H1 (cell line): ENCODE measurements at regions not wholly inside any gene's neighbourhood (a gene's known extent, or its start where the extent isn't known, plus 50 kb on each side); places are given as distances from the start of the nearest gene placed in this dataset.
A peak's percentile ranks its signal among the peaks of the same experiment; 100 is the strongest.

ENCODE experiments used
- CTCF ChIA-PET: fragments of 300-600 bp; sonication (Branson Sonifier 250); formaldehyde crosslinking; loops from one replicate; lab custom pipeline; 2021; ENCODE audit not compliant: partially characterized antibody; lab: Charles Lee
- POLR2A ChIA-PET: fragments of 300-600 bp; sonication (Branson Sonifier 250); formaldehyde crosslinking; loops from one replicate; lab custom pipeline; 2021; ENCODE audit warnings: inconsistent platforms; ENCODE audit not compliant: partially characterized antibody; lab: Charles Lee
- DNase-seq, 2 experiments: peaks; one replicate each; pipeline versions ENCODE4 v3.0.0 to v3.0.0-alpha.2; 2010 to 2022; ENCODE audit warnings: low spot score in 2 of 2, low read depth in 1 of 2, mixed read lengths in 1 of 2
- FAIRE-seq: peaks from 2 replicates; lab custom pipeline; 2011; peaks lifted over from hg19 to GRCh38; lab: Jason Lieb, UNC
- H2AFZ ChIP-seq: 2 replicates; pipeline ENCODE4 v1.8.1; 2012; ENCODE audit warnings: low read length, inconsistent platforms
- H2AK5ac ChIP-seq: 2 replicates; pipeline ENCODE4 v1.6.1; 2013; ENCODE audit warnings: low read depth, low read length
- H2BK120ac ChIP-seq: replicated peaks from 2 replicates; pipeline ENCODE3; 2013; ENCODE audit warnings: low read depth, low read length, inconsistent platforms
- H2BK12ac ChIP-seq: 2 replicates; pipeline ENCODE4 v1.6.1; 2013; ENCODE audit warnings: low read depth, low read length
- H2BK15ac ChIP-seq: 2 replicates; pipeline ENCODE4 v1.6.1; 2013; ENCODE audit warnings: low read length
- H2BK20ac ChIP-seq: 2 replicates; pipeline ENCODE4 v1.6.1; 2013; ENCODE audit warnings: low read length
- H2BK5ac ChIP-seq: 2 replicates; pipeline ENCODE4 v1.6.1; 2013; ENCODE audit warnings: low read depth, low read length
- H3K14ac ChIP-seq: 2 replicates; pipeline ENCODE4 v1.6.1; 2013; ENCODE audit warnings: inconsistent platforms; ENCODE audit not compliant: insufficient read length
- H3K18ac ChIP-seq: 2 replicates; pipeline ENCODE4 v1.6.1; 2013; ENCODE audit warnings: low read length; ENCODE audit errors: extremely low read depth
- H3K23ac ChIP-seq: 2 replicates; pipeline ENCODE4 v1.6.1; 2013; ENCODE audit warnings: inconsistent platforms; ENCODE audit not compliant: insufficient read length
- H3K23me2 ChIP-seq: 2 replicates; pipeline ENCODE4 v1.6.1; 2013; ENCODE audit warnings: low read depth, low read length
- H3K27ac ChIP-seq: 2 replicates; pipeline ENCODE4 v1.6.1; 2011; ENCODE audit warnings: low read depth, low read length, inconsistent platforms
- H3K27me3 ChIP-seq, 4 experiments: replicated peaks in 1 of 4; 1 replicate in 1 of 4; 2 replicates in 3 of 4; pipeline versions ENCODE4 v1.6.1 to v1.8.1; 2011 to 2013; ENCODE audit warnings: low read length in 3 of 4, mild to moderate bottlenecking in 3 of 4, inconsistent platforms in 2 of 4, mixed read lengths in 2 of 4, moderate library complexity in 1 of 4; ENCODE audit not compliant: control insufficient read depth in 3 of 4, insufficient read depth in 3 of 4; ENCODE audit errors: extremely low read depth in 1 of 4
- H3K36me3 ChIP-seq, 4 experiments: 2 replicates each; pipeline versions ENCODE4 v1.6.1 to v1.8.1; 2011 to 2013; ENCODE audit warnings: mild to moderate bottlenecking in 4 of 4, low read length in 3 of 4, moderate library complexity in 2 of 4, control low read depth in 1 of 4, inconsistent platforms in 1 of 4; ENCODE audit not compliant: insufficient read depth in 4 of 4, control insufficient read depth in 2 of 4
- H3K4ac ChIP-seq: replicated peaks from 2 replicates; pipeline ENCODE3; 2013; ENCODE audit warnings: low read length, low read depth, mixed read lengths, inconsistent platforms; ENCODE audit not compliant: insufficient read length
- H3K4me1 ChIP-seq, 4 experiments: replicated peaks in 1 of 4; 1 replicate in 1 of 4; 2 replicates in 3 of 4; pipeline versions ENCODE4 v1.6.1 to v1.8.1; 2011 to 2013; ENCODE audit warnings: low read length in 3 of 4, inconsistent platforms in 2 of 4, mixed read lengths in 1 of 4; ENCODE audit not compliant: insufficient read depth in 4 of 4, control insufficient read depth in 3 of 4
- H3K4me2 ChIP-seq, 2 experiments: 2 replicates each; pipeline versions ENCODE4 v1.6.1 to v1.8.1; 2011 to 2013; ENCODE audit warnings: low read depth in 2 of 2, low read length in 2 of 2, control low read depth in 1 of 2, inconsistent platforms in 1 of 2, mild to moderate bottlenecking in 1 of 2; ENCODE audit not compliant: insufficient read depth in 1 of 2
- H3K4me3 ChIP-seq, 4 experiments: fragments of 200-600, 300-600 bp in 1 of 4; sonication (generic), shearing (Covaris generic), sonication (Bioruptor Twin) in 1 of 4; 2 replicates each; pipeline versions ENCODE4 v1.5.1 to v1.8.1; 2011 to 2016; ENCODE audit warnings: low read length in 4 of 4, low read depth in 3 of 4, control low read depth in 2 of 4, inconsistent platforms in 2 of 4, mild to moderate bottlenecking in 2 of 4, mixed read lengths in 1 of 4, moderate library complexity in 1 of 4; ENCODE audit not compliant: insufficient read depth in 2 of 4; ENCODE audit errors: extremely low read depth in 1 of 4
- H3K56ac ChIP-seq: replicated peaks from 2 replicates; pipeline ENCODE3; 2013; ENCODE audit warnings: low read depth, mild to moderate bottlenecking, mixed read lengths, low read length, inconsistent platforms; ENCODE audit not compliant: insufficient read length
- H3K79me1 ChIP-seq: 2 replicates; pipeline ENCODE4 v1.6.1; 2013; ENCODE audit warnings: low read depth, low read length, control low read depth
- H3K79me2 ChIP-seq, 2 experiments: 2 replicates each; pipeline versions ENCODE4 v1.6.1 to v1.8.1; 2012 to 2013; ENCODE audit warnings: low read length in 2 of 2, mild to moderate bottlenecking in 2 of 2, inconsistent platforms in 1 of 2; ENCODE audit not compliant: insufficient read depth in 2 of 2, control insufficient read depth in 1 of 2
- H3K9ac ChIP-seq, 4 experiments: replicated peaks in 1 of 4; 1 replicate in 1 of 4; 2 replicates in 3 of 4; pipeline versions ENCODE4 v1.6.1 to v1.8.1; 2011 to 2013; ENCODE audit warnings: low read depth in 3 of 4, low read length in 3 of 4, control low read depth in 2 of 4, mild to moderate bottlenecking in 2 of 4, moderate library complexity in 2 of 4, inconsistent platforms in 1 of 4; ENCODE audit errors: extremely low read depth in 1 of 4
- H3K9me3 ChIP-seq, 2 experiments: 2 replicates each; pipeline versions ENCODE4 v1.6.1 to v1.8.1; 2012 to 2013; ENCODE audit warnings: mild to moderate bottlenecking in 2 of 2, moderate library complexity in 2 of 2, control low read depth in 1 of 2, inconsistent platforms in 1 of 2, low read depth in 1 of 2, low read length in 1 of 2, mixed read lengths in 1 of 2; ENCODE audit not compliant: insufficient read depth in 2 of 2
- H4K20me1 ChIP-seq, 2 experiments: replicated peaks in 1 of 2; 2 replicates each; pipeline versions ENCODE3 to v1.8.1; 2011 to 2013; ENCODE audit warnings: inconsistent platforms in 2 of 2, low read length in 2 of 2, mild to moderate bottlenecking in 1 of 2; ENCODE audit not compliant: insufficient read depth in 2 of 2, control insufficient read depth in 1 of 2
- H4K5ac ChIP-seq: 2 replicates; pipeline ENCODE4 v1.6.1; 2013; ENCODE audit warnings: low read length, low read depth, mixed read lengths, inconsistent platforms; ENCODE audit not compliant: insufficient read length
- H4K8ac ChIP-seq: 2 replicates; pipeline ENCODE4 v1.8.0; 2013; ENCODE audit warnings: mild to moderate bottlenecking, moderate library complexity, low read length, inconsistent platforms; ENCODE audit not compliant: insufficient read depth; ENCODE audit errors: extremely low read depth
- H4K91ac ChIP-seq: replicated peaks from 2 replicates; pipeline ENCODE3; 2013; ENCODE audit warnings: low read length, mixed read lengths, inconsistent platforms; ENCODE audit not compliant: insufficient read length
- CTCF ChIP-seq, 3 experiments: IDR thresholded peaks; 1 replicate in 2 of 3; 2 replicates in 1 of 3; pipeline versions ENCODE4 v1.5.1 to v1.6.1; 2011; ENCODE audit warnings: low read length in 3 of 3, mild to moderate bottlenecking in 3 of 3, inconsistent platforms in 2 of 3, low read depth in 1 of 3, moderate library complexity in 1 of 3; ENCODE audit not compliant: insufficient read depth in 1 of 3; ENCODE audit errors: control extremely low read depth in 1 of 3
- FOSL1 ChIP-seq: IDR thresholded peaks from 2 replicates; pipeline ENCODE4 v1.6.1; 2011; ENCODE audit warnings: mild to moderate bottlenecking, low read depth, low read length, moderate library complexity; ENCODE audit not compliant: insufficient read depth
- GABPA ChIP-seq: IDR thresholded peaks from 2 replicates; pipeline ENCODE4 v1.6.1; 2011; ENCODE audit warnings: mild to moderate bottlenecking, low read length, moderate library complexity, borderline replicate concordance; ENCODE audit not compliant: insufficient read depth
- HDAC6 ChIP-seq: IDR thresholded peaks from one replicate; pipeline ENCODE4 v1.7.1; 2012; ENCODE audit warnings: low read depth, mild to moderate bottlenecking, inconsistent platforms, low read length, moderate library complexity
- JUND ChIP-seq: IDR thresholded peaks from 2 replicates; pipeline ENCODE4 v1.6.1; 2011; ENCODE audit warnings: mild to moderate bottlenecking, improper control_type of control experiment, low read length
- SUZ12 ChIP-seq: fragments of 200-600 bp; sonication (generic); IDR thresholded peaks from 2 replicates; pipeline ENCODE4 v1.6.1; 2012; ENCODE audit warnings: mild to moderate bottlenecking, inconsistent platforms, low read length, moderate library complexity, mixed read lengths
- TAF1 ChIP-seq: IDR thresholded peaks from 2 replicates; pipeline ENCODE4 v1.6.1; 2011; ENCODE audit warnings: mild to moderate bottlenecking, low read depth, low read length
- USF2 ChIP-seq: IDR thresholded peaks from 2 replicates; pipeline ENCODE4 v1.6.1; 2011; ENCODE audit warnings: low read length, improper control_type of control experiment
- WGBS, 2 experiments: shearing (Covaris generic) in 1 of 2; methylation state at CpG; one replicate each; pipeline versions ENCODE4 v1.1.6 to v1.1.7; 2013 to 2015; ENCODE audit warnings: low lambda C conversion rate in 2 of 2, mixed read lengths in 2 of 2, inconsistent platforms in 1 of 2, low coverage in 1 of 2, missing lambda C conversion rate in 1 of 2; ENCODE audit not compliant: insufficient replicate concordance in 2 of 2, insufficient coverage in 1 of 2, insufficient read length in 1 of 2; ENCODE audit errors: extremely low coverage in 1 of 2, missing lambda C conversion rate in 1 of 2; 5-methylcytosine and 5-hydroxymethylcytosine counted together

- peak overlapping the region; percentile 21 for H3K4ac ChIP-seq
- H3K4me1 ChIP-seq: no peaks in the 10 kb centered on the region
- no peaks in the 10 kb centered on the region for H4K20me1 ChIP-seq
- no peak overlapping the region for H2BK15ac ChIP-seq
- H3K9me3 ChIP-seq: no peaks in the 10 kb centered on the region
- H3K14ac ChIP-seq: no peak overlapping the region
- H3K23ac ChIP-seq: no peak overlapping the region
- H4K91ac ChIP-seq: no peak overlapping the region
- H3K56ac ChIP-seq: no peak overlapping the region
- H3K79me1 ChIP-seq: no peaks in the 10 kb centered on the region
- H4K8ac ChIP-seq: no peak overlapping the region
- DNase-seq: peak; percentile 33 to 77
- no peak overlapping the region for H3K4me2 ChIP-seq
- no peak overlapping the region for H3K27ac ChIP-seq
- peak overlapping the region; percentile 68; the same call in 1 of the 2 replicates for H2BK12ac ChIP-seq
- H3K23me2 ChIP-seq: no peaks in the 10 kb centered on the region; the same call in 1 of the 2 replicates
- H2BK5ac ChIP-seq: no peak overlapping the region
- H2AFZ ChIP-seq: no peak overlapping the region
- no peak overlapping the region for H3K18ac ChIP-seq
- WGBS, 2 experiments: 75% methylated on average over 24 of the region's 24 CpGs; no CpG with 5 or more reads in 1 of the 2 experiments
- H2BK20ac ChIP-seq: no peak overlapping the region
- no peaks in the 10 kb centered on the region; a peak in 2 of 7 replicates for H3K27me3 ChIP-seq
- H3K79me2 ChIP-seq: no peaks in the 10 kb centered on the region
- peak; percentile 28 for FAIRE-seq
- POLR2A ChIA-PET: no interaction called here
- H3K9ac ChIP-seq: no peak overlapping the region; a peak in 1 of 7 replicates
- CTCF ChIA-PET: interaction anchor here (0.7 to 3.6 kb wide), 33 partner anchors 9 to 1288 kb away, joined by 3 to 22 read pairs (median 4); no protein-coding TSS in a partner anchor
- no peaks in the 10 kb centered on the region for H3K36me3 ChIP-seq
- H3K4me3 ChIP-seq: no peak overlapping the region
- no peak overlapping the region for H2AK5ac ChIP-seq
- H2BK120ac ChIP-seq: no peak overlapping the region
- H4K5ac ChIP-seq: no peak overlapping the region
- TF ChIP-seq SUZ12 (no peak), USF2 (peak; percentile 4; the same call in 1 of the 2 replicates), GABPA (peak; percentile 30; the same call in 1 of the 2 replicates), CTCF (IDR thresholded peaks at IDR 0.05; ENCODE audit: control extremely low read depth in 1 of 3, insufficient read depth in 1 of 3, low read depth in 1 of 3, low read length in 3 of 3) (peak; percentile 93 to 97 (median 95)), FOSL1 (no peak), JUND (no peak), HDAC6 (no peak), TAF1 (no peak)
These were observed 883.9 kb downstream of the BRD1 start for GRCh38 chr22:48943567-48944432.
